ENCODE measurements at regions not wholly inside any gene's neighbourhood (a gene's known extent, or its start where the extent isn't known, plus 50 kb on each side); places are given as distances from the start of the nearest gene placed in this dataset.

DNA sequence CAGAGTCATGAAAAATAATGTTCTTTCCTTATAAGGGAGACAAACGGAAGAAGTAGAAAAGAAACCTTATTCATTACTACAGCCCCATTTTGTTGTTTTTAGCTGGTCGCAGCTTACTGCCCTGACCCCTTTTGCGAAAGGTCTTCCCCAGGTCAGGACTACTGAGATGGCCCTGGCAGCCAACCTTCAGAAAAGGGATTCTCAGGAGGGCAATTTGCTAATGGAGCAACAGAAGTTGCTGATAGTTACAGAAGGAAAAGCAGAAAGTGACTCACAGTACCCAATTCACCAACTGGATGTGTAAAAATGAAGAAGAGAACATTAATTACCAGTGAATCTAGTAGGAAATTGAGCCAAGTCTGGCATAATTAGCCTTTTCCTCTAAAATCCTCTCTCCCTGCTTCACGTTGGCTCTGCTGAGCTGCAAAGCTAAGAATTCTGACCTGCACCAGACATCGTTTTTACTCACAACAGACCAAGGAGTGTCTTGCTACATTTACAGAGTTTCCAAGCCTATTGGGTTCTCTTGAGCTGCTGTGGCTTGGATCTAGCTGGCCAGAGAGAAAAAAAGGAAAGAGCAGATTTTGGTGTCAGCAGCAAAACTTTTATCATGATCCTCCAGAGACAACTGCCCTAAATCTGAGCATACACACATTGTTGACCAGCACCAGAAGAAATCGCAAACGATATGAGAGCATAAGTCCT is 499.9 kb upstream of the FZD8 start:
- TF ChIP-seq MAX (IDR thresholded peaks at IDR 0.05; ENCODE audit: low read depth, low read length) (no peak), CTCF (IDR thresholded peaks at IDR 0.05; ENCODE audit: low read depth, low read length) (no peak), POLR2A (IDR thresholded peaks at IDR 0.05; ENCODE audit: extremely low read depth, insufficient read length) (no peak), MYC (IDR thresholded peaks at IDR 0.05; ENCODE audit: low read depth, low read length) (no peak)
- no peak overlapping the region for H3K4me3 ChIP-seq (ENCODE audit: low read depth, low read length)
- no peak for DNase-seq (ENCODE audit: low read depth)

- no peak for DNase-seq (ENCODE audit: low read depth)
- no peak for TF ChIP-seq CTCF (IDR thresholded peaks at IDR 0.05; ENCODE audit: low read depth, low read length)
- TF ChIP-seq MAX (IDR thresholded peaks at IDR 0.05; ENCODE audit: low read depth, low read length), result no peak
- TF ChIP-seq MYC (IDR thresholded peaks at IDR 0.05; ENCODE audit: low read depth, low read length), result no peak
- no peak for TF ChIP-seq POLR2A (IDR thresholded peaks at IDR 0.05; ENCODE audit: extremely low read depth, insufficient read length)
- no peak overlapping the region for H3K4me3 ChIP-seq (ENCODE audit: low read depth, low read length)
Observed at GRCh38 chr10:36129051-36129450, 487.0 kb upstream of the FZD8 start.

- no peak for DNase-seq (ENCODE audit: low read depth)
- TF ChIP-seq MYC (IDR thresholded peaks at IDR 0.05; ENCODE audit: low read depth, low read length) (no peak), CTCF (IDR thresholded peaks at IDR 0.05; ENCODE audit: low read depth, low read length) (no peak), MAX (IDR thresholded peaks at IDR 0.05; ENCODE audit: low read depth, low read length) (no peak), POLR2A (IDR thresholded peaks at IDR 0.05; ENCODE audit: extremely low read depth, insufficient read length) (no peak)
- H3K4me3 ChIP-seq (ENCODE audit: low read depth, low read length), result no peak overlapping the region
Observed at GRCh38 chr10:36126076-36126475, 484.0 kb upstream of the FZD8 start.

DNA sequence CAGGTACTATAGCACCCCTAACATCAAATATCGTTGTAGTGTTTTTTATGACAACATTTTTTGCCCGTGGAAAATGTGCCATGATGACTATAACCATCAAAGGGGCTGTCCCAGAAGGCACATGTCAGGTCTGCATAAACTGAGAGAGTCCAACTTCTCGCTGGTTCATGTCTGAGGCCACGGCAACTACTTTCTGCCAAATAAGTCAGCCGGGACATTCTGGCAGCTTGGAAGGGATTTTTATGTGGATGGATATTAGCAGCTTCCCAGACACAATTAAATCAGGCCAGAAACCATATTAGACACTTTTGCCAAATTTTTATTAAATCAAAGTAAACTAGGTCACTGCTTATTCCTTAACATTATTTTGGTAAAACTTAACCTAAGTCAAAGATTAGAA is 477.4 kb upstream of the FZD8 start:
- no peak for TF ChIP-seq CTCF (IDR thresholded peaks at IDR 0.05; ENCODE audit: low read depth, low read length)
- TF ChIP-seq MAX (IDR thresholded peaks at IDR 0.05; ENCODE audit: low read depth, low read length), result no peak
- TF ChIP-seq POLR2A (IDR thresholded peaks at IDR 0.05; ENCODE audit: extremely low read depth, insufficient read length), result no peak
- TF ChIP-seq MYC (IDR thresholded peaks at IDR 0.05; ENCODE audit: low read depth, low read length), result no peak
- no peak overlapping the region for H3K4me3 ChIP-seq (ENCODE audit: low read depth, low read length)
- DNase-seq (ENCODE audit: low read depth), result no peak

GRCh38 chr10:36118314-36118713 is 476.2 kb upstream of the FZD8 start:
- no peak overlapping the region for H3K4me3 ChIP-seq (ENCODE audit: low read depth, low read length)
- DNase-seq (ENCODE audit: low read depth), result no peak
- no peak for TF ChIP-seq POLR2A (IDR thresholded peaks at IDR 0.05; ENCODE audit: extremely low read depth, insufficient read length)
- TF ChIP-seq MAX (IDR thresholded peaks at IDR 0.05; ENCODE audit: low read depth, low read length), result no peak
- TF ChIP-seq MYC (IDR thresholded peaks at IDR 0.05; ENCODE audit: low read depth, low read length), result no peak
- no peak for TF ChIP-seq CTCF (IDR thresholded peaks at IDR 0.05; ENCODE audit: low read depth, low read length)
